MCF 10A (cell line): ENCODE measurements at regions not wholly inside any gene's neighbourhood (a gene's known extent, or its start where the extent isn't known, plus 50 kb on each side); places are given as distances from the start of the nearest gene placed in this dataset.
"Not testable (repeated sequence)": the region's sequence is repeated elsewhere in the genome, so short reads cannot be mapped to it uniquely, and the experiment has no call there.

Experiments
- BruUV-seq: library from RNA; stranded (reverse); fragments of 400-500 nt; replicated peaks from 2 replicates; lab custom pipeline; 2021; lab: Mats Ljungman, UMichigan
- CTCF ChIA-PET: fragments of 300-600 bp; sonication (Branson Sonifier 250); formaldehyde crosslinking; extraction: SDS; loops from one replicate; lab custom pipeline; 2021; ENCODE audit warnings: antibody characterized with exemption, inconsistent platforms; lab: Yijun Ruan, JAX
- POLR2A ChIA-PET: fragments of 300-600, 350-650 bp; sonication (Branson Sonifier 250); formaldehyde crosslinking; extraction: SDS; loops from one replicate; lab custom pipeline; 2020; ENCODE audit warnings: antibody characterized with exemption, inconsistent platforms; lab: Yijun Ruan, JAX
- DNase-seq: peaks from one replicate; pipeline ENCODE4 v3.0.0-alpha.2; 2018; ENCODE audit not compliant: unreplicated experiment
- H3K27ac Mint-ChIP-seq: one replicate; pipeline ENCODE4 v1.8.0; 2022; ENCODE audit warnings: mild to moderate bottlenecking, low read depth, mixed read lengths; ENCODE audit not compliant: unreplicated experiment
- H3K27me3 Mint-ChIP-seq: one replicate; pipeline ENCODE4 v1.8.0; 2022; ENCODE audit warnings: mixed read lengths; ENCODE audit not compliant: insufficient read depth, unreplicated experiment
- H3K36me3 Mint-ChIP-seq: one replicate; pipeline ENCODE4 v1.8.0; 2022; ENCODE audit warnings: mild to moderate bottlenecking, moderate library complexity, mixed read lengths; ENCODE audit not compliant: insufficient read depth, unreplicated experiment
- H3K4me1 Mint-ChIP-seq: one replicate; pipeline ENCODE4 v1.8.0; 2022; ENCODE audit warnings: mixed read lengths; ENCODE audit not compliant: insufficient read depth, unreplicated experiment
- H3K4me3 Mint-ChIP-seq: one replicate; pipeline ENCODE4 v1.8.0; 2022; ENCODE audit warnings: mild to moderate bottlenecking, moderate library complexity, mixed read lengths; ENCODE audit not compliant: unreplicated experiment
- H3K9me3 Mint-ChIP-seq: one replicate; pipeline ENCODE4 v1.8.0; 2022; ENCODE audit warnings: mixed read lengths; ENCODE audit not compliant: unreplicated experiment
- CTCF ChIP-seq: fragments of 200-600 bp; IDR thresholded peaks from one replicate; pipeline ENCODE4 v1.8.0; 2022; ENCODE audit warnings: antibody characterized with exemption, mild to moderate bottlenecking; ENCODE audit not compliant: unreplicated experiment
- intact Hi-C: fragments of 100-400 bp; cut with micrococcal nuclease; formaldehyde crosslinking; loops from 2 replicates; pipeline ENCODE4 v1.14.1; 2022

- intact Hi-C loops = no loop called here
- no peaks in the 10 kb centered on the region for H3K27me3 Mint-ChIP-seq
- CTCF ChIA-PET = no interaction called here
- H3K27ac Mint-ChIP-seq = no peak overlapping the region
- H3K36me3 Mint-ChIP-seq = no peaks in the 10 kb centered on the region
- no peak for DNase-seq
- no peaks in the 10 kb centered on the region for H3K4me1 Mint-ChIP-seq
- H3K9me3 Mint-ChIP-seq = peaks cover 8% of the 10 kb centered on the region
- BruUV-seq = no TSS peak
- no peak overlapping the region for H3K4me3 Mint-ChIP-seq
- POLR2A ChIA-PET = no interaction called here
- TF ChIP-seq CTCF = no peak
Observed at GRCh38 chr2:16350211-16350610, 315.4 kb downstream of the CYRIA start.

GRCh38 chr2:16349811-16350210, 315.8 kb downstream of the CYRIA start:
- Mint-ChIP-seq H3K9me3 (peaks cover 8% of the 10 kb centered on the region), H3K27ac (no peak overlapping the region), H3K27me3 (no peaks in the 10 kb centered on the region), H3K4me3 (no peak overlapping the region), H3K36me3 (no peaks in the 10 kb centered on the region), H3K4me1 (no peaks in the 10 kb centered on the region)
- no peak for TF ChIP-seq CTCF
- DNase-seq = no peak
- BruUV-seq = no TSS peak
- intact Hi-C loops = no loop called here
- ChIA-PET POLR2A (no interaction called here), CTCF (interaction anchor here (0.6 kb wide), 1 partner anchor 713 kb away, joined by 3 read pairs; no protein-coding TSS in a partner anchor)

GRCh38 chr2:16348821-16349515, 316.7 kb downstream of the CYRIA start:
- no peak for TF ChIP-seq CTCF
- H3K4me1 Mint-ChIP-seq = no peaks in the 10 kb centered on the region
- CTCF ChIA-PET = interaction anchor here (0.6 kb wide), 1 partner anchor 712 kb away, joined by 3 read pairs; no protein-coding TSS in a partner anchor
- peaks cover 8% of the 10 kb centered on the region for H3K9me3 Mint-ChIP-seq
- intact Hi-C loops = no loop called here
- no TSS peak for BruUV-seq
- no peak overlapping the region for H3K4me3 Mint-ChIP-seq
- H3K27me3 Mint-ChIP-seq = no peaks in the 10 kb centered on the region
- no peak for DNase-seq
- no peaks in the 10 kb centered on the region for H3K36me3 Mint-ChIP-seq
- POLR2A ChIA-PET = no interaction called here
- H3K27ac Mint-ChIP-seq = no peak overlapping the region

- Mint-ChIP-seq H3K4me3 (no peak overlapping the region), H3K27me3 (no peaks in the 10 kb centered on the region), H3K36me3 (no peaks in the 10 kb centered on the region), H3K27ac (no peak overlapping the region), H3K4me1 (no peaks in the 10 kb centered on the region), H3K9me3 (peaks cover 8% of the 10 kb centered on the region)
- DNase-seq = no peak
- no TSS peak for BruUV-seq
- ChIA-PET CTCF (interaction anchor here (1.3 kb wide), 1 partner anchor 15 kb away, joined by 3 read pairs; no protein-coding TSS in a partner anchor), POLR2A (interaction anchor here (0.6 kb wide), 2 partner anchors 33 to 621 kb away, joined by 3 read pairs; no protein-coding TSS in a partner anchor)
- TF ChIP-seq CTCF = no peak
- intact Hi-C loops = no loop called here
Observed at GRCh38 chr2:16346671-16347070, 319.0 kb downstream of the CYRIA start.

- H3K4me3 Mint-ChIP-seq, H3K36me3 Mint-ChIP-seq, POLR2A ChIA-PET, BruUV-seq, H3K9me3 Mint-ChIP-seq, H3K27ac Mint-ChIP-seq, DNase-seq, H3K4me1 Mint-ChIP-seq, intact Hi-C loops, H3K27me3 Mint-ChIP-seq: not testable (repeated sequence)
- CTCF ChIA-PET = interaction anchor here (0.6 to 1.2 kb wide), 3 partner anchors 8 to 707 kb away, joined by 3 read pairs; no protein-coding TSS in a partner anchor
Observed at GRCh38 chr2:16345231-16345630, 320.4 kb downstream of the CYRIA start.
